ENCODE measurements at regions not wholly inside any gene's neighbourhood (a gene's known extent, or its start where the extent isn't known, plus 50 kb on each side); places are given as distances from the start of the nearest gene placed in this dataset.

DNA sequence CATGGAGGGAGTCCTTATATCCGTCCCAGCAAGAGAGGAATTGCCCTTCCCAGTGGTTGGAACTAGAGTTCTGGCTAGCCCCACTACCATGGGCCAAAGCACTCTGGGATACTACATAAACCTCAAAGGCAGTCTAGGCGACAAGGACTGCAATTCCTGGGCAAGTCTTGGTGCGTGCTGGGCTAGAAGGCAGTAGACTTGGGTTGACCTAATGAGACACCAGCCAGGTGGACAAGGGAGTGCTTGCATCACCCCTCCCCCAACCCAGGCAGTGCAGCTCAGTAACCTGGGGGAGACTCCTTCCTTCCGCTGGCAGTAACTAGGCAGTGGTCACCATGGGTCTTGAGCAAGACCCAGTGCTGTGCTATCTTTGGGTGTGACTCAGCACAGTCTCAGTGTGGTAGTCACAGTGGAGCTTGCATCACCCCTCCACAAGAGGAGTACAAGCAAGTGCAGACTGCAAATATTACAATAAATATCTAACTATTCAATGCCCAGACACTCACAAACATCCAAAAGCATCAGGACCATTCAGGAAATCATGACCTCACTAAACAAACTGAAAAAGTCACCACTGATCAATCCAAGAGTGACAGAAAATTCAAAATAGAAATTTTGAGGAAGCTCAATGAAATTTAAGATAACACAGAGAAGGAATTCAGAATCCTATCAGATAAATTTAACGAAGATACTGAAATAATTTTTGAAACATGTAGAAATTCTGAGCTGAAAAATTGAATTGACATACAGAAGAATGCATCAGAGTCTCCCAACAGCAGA is 84.7 kb upstream of the LYPLAL1 start (continued):
- TF ChIP-seq ARID2 (CRISPR knock-in tag; IDR thresholded peaks at IDR 0.05; ENCODE audit: borderline replicate concordance) (no peak), CEBPB (IDR thresholded peaks at IDR 0.05; ENCODE audit: borderline replicate concordance, low read depth, low read length) (peak; percentile 81), ISL2 (CRISPR knock-in tag; IDR thresholded peaks at IDR 0.05) (no peak), ZNF12 (CRISPR knock-in tag; IDR thresholded peaks at IDR 0.05) (peak; percentile 41; the same call in 1 of the 2 replicates), RNF2 (conservative IDR thresholded peaks at IDR 0.05; ENCODE audit: low read depth) (no peak), ZSCAN12 (CRISPR knock-in tag; IDR thresholded peaks at IDR 0.05) (no peak), ZNF562 (CRISPR knock-in tag; IDR thresholded peaks at IDR 0.05; ENCODE audit: borderline replicate concordance) (no peak), RBFOX2 (IDR thresholded peaks at IDR 0.05; ENCODE audit: low read depth, low read length) (no peak), SRSF1 (optimal IDR thresholded peaks at IDR 0.05; ENCODE audit: low read depth, low read length) (no peak), ZNF205 (CRISPR knock-in tag; IDR thresholded peaks at IDR 0.05) (no peak), POLR2G (IDR thresholded peaks at IDR 0.05; ENCODE audit: low read depth, low read length) (no peak), SALL1 (CRISPR knock-in tag; IDR thresholded peaks at IDR 0.05) (no peak), ZSCAN30 (CRISPR knock-in tag; IDR thresholded peaks at IDR 0.05) (no peak), CBX5 (CRISPR knock-in tag; IDR thresholded peaks at IDR 0.05; ENCODE audit: borderline replicate concordance) (peak; percentile 71; the same call in 1 of the 2 replicates), SIX1 (CRISPR knock-in tag; IDR thresholded peaks at IDR 0.05; ENCODE audit: borderline replicate concordance) (no peak), FOSL2 (CRISPR knock-in tag; IDR thresholded peaks at IDR 0.05) (peak; percentile 94), ZNF333 (CRISPR knock-in tag; IDR thresholded peaks at IDR 0.05; ENCODE audit: borderline replicate concordance) (no peak), ZBTB8A (CRISPR knock-in tag; IDR thresholded peaks at IDR 0.05; ENCODE audit: borderline replicate concordance, low read depth) (no peak), ZNF644 (CRISPR knock-in tag; IDR thresholded peaks at IDR 0.05; ENCODE audit: low read depth) (0 out of 2 replicates have a peak, but pooled peaks have one; percentile 26), ZNF552 (CRISPR knock-in tag; IDR thresholded peaks at IDR 0.05; ENCODE audit: borderline replicate concordance) (no peak), CEBPG (CRISPR knock-in tag; IDR thresholded peaks at IDR 0.05) (no peak)
- TF ChIP-seq, protein P1, sequence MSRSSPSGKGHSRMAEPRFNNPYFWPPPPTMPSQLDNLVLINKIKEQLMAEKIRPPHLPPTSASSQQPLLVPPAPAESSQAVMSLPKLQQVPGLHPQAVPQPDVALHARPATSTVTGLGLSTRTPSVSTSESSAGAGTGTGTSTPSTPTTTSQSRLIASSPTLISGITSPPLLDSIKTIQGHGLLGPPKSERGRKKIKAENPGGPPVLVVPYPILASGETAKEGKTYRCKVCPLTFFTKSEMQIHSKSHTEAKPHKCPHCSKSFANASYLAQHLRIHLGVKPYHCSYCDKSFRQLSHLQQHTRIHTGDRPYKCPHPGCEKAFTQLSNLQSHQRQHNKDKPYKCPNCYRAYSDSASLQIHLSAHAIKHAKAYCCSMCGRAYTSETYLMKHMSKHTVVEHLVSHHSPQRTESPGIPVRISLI (CRISPR knock-in tag; IDR thresholded peaks at IDR 0.05; ENCODE audit: borderline replicate concordance), result no peak
- TF ChIP-seq, protein P2, sequence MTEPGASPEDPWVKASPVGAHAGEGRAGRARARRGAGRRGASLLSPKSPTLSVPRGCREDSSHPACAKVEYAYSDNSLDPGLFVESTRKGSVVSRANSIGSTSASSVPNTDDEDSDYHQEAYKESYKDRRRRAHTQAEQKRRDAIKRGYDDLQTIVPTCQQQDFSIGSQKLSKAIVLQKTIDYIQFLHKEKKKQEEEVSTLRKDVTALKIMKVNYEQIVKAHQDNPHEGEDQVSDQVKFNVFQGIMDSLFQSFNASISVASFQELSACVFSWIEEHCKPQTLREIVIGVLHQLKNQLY (CRISPR knock-in tag; IDR thresholded peaks at IDR 0.05), result no peak
- TF ChIP-seq, protein P3, sequence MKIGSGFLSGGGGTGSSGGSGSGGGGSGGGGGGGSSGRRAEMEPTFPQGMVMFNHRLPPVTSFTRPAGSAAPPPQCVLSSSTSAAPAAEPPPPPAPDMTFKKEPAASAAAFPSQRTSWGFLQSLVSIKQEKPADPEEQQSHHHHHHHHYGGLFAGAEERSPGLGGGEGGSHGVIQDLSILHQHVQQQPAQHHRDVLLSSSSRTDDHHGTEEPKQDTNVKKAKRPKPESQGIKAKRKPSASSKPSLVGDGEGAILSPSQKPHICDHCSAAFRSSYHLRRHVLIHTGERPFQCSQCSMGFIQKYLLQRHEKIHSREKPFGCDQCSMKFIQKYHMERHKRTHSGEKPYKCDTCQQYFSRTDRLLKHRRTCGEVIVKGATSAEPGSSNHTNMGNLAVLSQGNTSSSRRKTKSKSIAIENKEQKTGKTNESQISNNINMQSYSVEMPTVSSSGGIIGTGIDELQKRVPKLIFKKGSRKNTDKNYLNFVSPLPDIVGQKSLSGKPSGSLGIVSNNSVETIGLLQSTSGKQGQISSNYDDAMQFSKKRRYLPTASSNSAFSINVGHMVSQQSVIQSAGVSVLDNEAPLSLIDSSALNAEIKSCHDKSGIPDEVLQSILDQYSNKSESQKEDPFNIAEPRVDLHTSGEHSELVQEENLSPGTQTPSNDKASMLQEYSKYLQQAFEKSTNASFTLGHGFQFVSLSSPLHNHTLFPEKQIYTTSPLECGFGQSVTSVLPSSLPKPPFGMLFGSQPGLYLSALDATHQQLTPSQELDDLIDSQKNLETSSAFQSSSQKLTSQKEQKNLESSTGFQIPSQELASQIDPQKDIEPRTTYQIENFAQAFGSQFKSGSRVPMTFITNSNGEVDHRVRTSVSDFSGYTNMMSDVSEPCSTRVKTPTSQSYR (CRISPR knock-in tag; IDR thresholded peaks at IDR 0.05; ENCODE audit: borderline replicate concordance), result peak; percentile 63; the same call in 1 of the 2 replicates
- TF ChIP-seq, protein P4, sequence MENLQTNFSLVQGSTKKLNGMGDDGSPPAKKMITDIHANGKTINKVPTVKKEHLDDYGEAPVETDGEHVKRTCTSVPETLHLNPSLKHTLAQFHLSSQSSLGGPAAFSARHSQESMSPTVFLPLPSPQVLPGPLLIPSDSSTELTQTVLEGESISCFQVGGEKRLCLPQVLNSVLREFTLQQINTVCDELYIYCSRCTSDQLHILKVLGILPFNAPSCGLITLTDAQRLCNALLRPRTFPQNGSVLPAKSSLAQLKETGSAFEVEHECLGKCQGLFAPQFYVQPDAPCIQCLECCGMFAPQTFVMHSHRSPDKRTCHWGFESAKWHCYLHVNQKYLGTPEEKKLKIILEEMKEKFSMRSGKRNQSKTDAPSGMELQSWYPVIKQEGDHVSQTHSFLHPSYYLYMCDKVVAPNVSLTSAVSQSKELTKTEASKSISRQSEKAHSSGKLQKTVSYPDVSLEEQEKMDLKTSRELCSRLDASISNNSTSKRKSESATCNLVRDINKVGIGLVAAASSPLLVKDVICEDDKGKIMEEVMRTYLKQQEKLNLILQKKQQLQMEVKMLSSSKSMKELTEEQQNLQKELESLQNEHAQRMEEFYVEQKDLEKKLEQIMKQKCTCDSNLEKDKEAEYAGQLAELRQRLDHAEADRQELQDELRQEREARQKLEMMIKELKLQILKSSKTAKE (CRISPR knock-in tag; IDR thresholded peaks at IDR 0.05; ENCODE audit: borderline replicate concordance), result no peak

Measured in HepG2 (cell line).